H9 (cell line): ENCODE measurements at regions not wholly inside any gene's neighbourhood (a gene's known extent, or its start where the extent isn't known, plus 50 kb on each side); places are given as distances from the start of the nearest gene placed in this dataset.

ENCODE experiments used
- DNase-seq: peaks from one replicate; pipeline ENCODE4 v3.0.0-alpha.2; 2017
- H2AFZ ChIP-seq: one replicate; pipeline ENCODE4 v1.6.1; 2013; ENCODE audit warnings: mild to moderate bottlenecking, low read length, control low read depth, moderate library complexity
- H2AK5ac ChIP-seq: 2 replicates; pipeline ENCODE4 v1.6.1; 2013; ENCODE audit warnings: low read length, control low read depth, mixed read lengths; ENCODE audit not compliant: insufficient read length
- H2BK120ac ChIP-seq: one replicate; pipeline ENCODE4 v1.6.1; 2013; ENCODE audit warnings: low read depth, mild to moderate bottlenecking, low read length, control low read depth, inconsistent platforms; ENCODE audit not compliant: poor library complexity, severe bottlenecking
- H2BK12ac ChIP-seq: 2 replicates; pipeline ENCODE4 v1.6.1; 2013; ENCODE audit warnings: low read length, control low read depth, mixed read lengths, low read depth; ENCODE audit not compliant: insufficient read length
- H2BK15ac ChIP-seq: 2 replicates; pipeline ENCODE4 v1.6.1; 2013; ENCODE audit warnings: low read depth, low read length, control low read depth
- H2BK20ac ChIP-seq: one replicate; pipeline ENCODE4 v1.6.1; 2013; ENCODE audit warnings: low read depth, mild to moderate bottlenecking, low read length, control low read depth, inconsistent platforms; ENCODE audit not compliant: poor library complexity, severe bottlenecking
- H2BK5ac ChIP-seq: 2 replicates; pipeline ENCODE4 v1.6.1; 2013; ENCODE audit warnings: low read length, control low read depth, mixed read lengths; ENCODE audit not compliant: insufficient read length
- H3K14ac ChIP-seq: 2 replicates; pipeline ENCODE4 v1.6.1; 2013; ENCODE audit warnings: low read length, control low read depth; ENCODE audit not compliant: insufficient read depth
- H3K18ac ChIP-seq: 2 replicates; pipeline ENCODE4 v1.6.1; 2013; ENCODE audit warnings: low read depth, mild to moderate bottlenecking, mixed read lengths, low read length, control low read depth; ENCODE audit not compliant: insufficient read length
- H3K23ac ChIP-seq: 2 replicates; pipeline ENCODE4 v1.6.1; 2013; ENCODE audit warnings: low read length, control low read depth, mixed read lengths, low read depth; ENCODE audit not compliant: insufficient read length
- H3K23me2 ChIP-seq: 2 replicates; pipeline ENCODE4 v1.6.1; 2013; ENCODE audit warnings: low read depth, mild to moderate bottlenecking, mixed read lengths, low read length, control low read depth; ENCODE audit not compliant: insufficient read length, poor library complexity, severe bottlenecking
- H3K27ac ChIP-seq: 2 replicates; pipeline ENCODE4 v1.5.1; 2013; ENCODE audit warnings: low read length, control low read depth, mixed read lengths, low read depth; ENCODE audit not compliant: insufficient read length
- H3K27me3 ChIP-seq: 2 replicates; pipeline ENCODE4 v1.6.1; 2013; ENCODE audit warnings: low read length, control low read depth, inconsistent platforms; ENCODE audit not compliant: insufficient read depth
- H3K4ac ChIP-seq: 2 replicates; pipeline ENCODE4 v1.6.1; 2013; ENCODE audit warnings: low read depth, mild to moderate bottlenecking, control low read depth, inconsistent platforms, low read length, moderate library complexity
- H3K4me1 ChIP-seq: 2 replicates; pipeline ENCODE4 v1.6.1; 2013; ENCODE audit warnings: low read length, control low read depth, inconsistent platforms; ENCODE audit not compliant: insufficient read depth
- H3K4me2 ChIP-seq: 2 replicates; pipeline ENCODE4 v1.6.1; 2013; ENCODE audit warnings: low read length, control low read depth, mixed read lengths; ENCODE audit not compliant: insufficient read length, insufficient read depth
- H3K56ac ChIP-seq: 2 replicates; pipeline ENCODE4 v1.6.1; 2013; ENCODE audit warnings: low read depth, mild to moderate bottlenecking, mixed read lengths, low read length, control low read depth; ENCODE audit not compliant: insufficient read length
- H3K79me1 ChIP-seq: 2 replicates; pipeline ENCODE4 v1.6.1; 2013; ENCODE audit warnings: low read depth, mild to moderate bottlenecking, moderate library complexity, low read length, control low read depth, inconsistent platforms; ENCODE audit not compliant: insufficient read depth, poor library complexity, severe bottlenecking
- H3K79me2 ChIP-seq: 2 replicates; pipeline ENCODE4 v1.6.1; 2013; ENCODE audit warnings: low read length, control low read depth, inconsistent platforms; ENCODE audit not compliant: insufficient read depth
- H3K9ac ChIP-seq: 2 replicates; pipeline ENCODE4 v1.6.1; 2013; ENCODE audit warnings: low read length, control low read depth, mixed read lengths; ENCODE audit not compliant: insufficient read length; ENCODE audit errors: extremely low read depth
- H3K9me3 ChIP-seq: one replicate; pipeline ENCODE4 v1.6.1; 2013; ENCODE audit warnings: low read depth, low read length, inconsistent platforms; ENCODE audit not compliant: control insufficient read depth
- H3T11ph ChIP-seq: one replicate; pipeline ENCODE4 v1.6.1; 2013; ENCODE audit warnings: mild to moderate bottlenecking, low read length, control low read depth, inconsistent platforms
- H4K20me1 ChIP-seq: one replicate; pipeline ENCODE4 v1.6.1; 2013; ENCODE audit not compliant: control insufficient read depth, insufficient read length, insufficient read depth
- H4K5ac ChIP-seq: 2 replicates; pipeline ENCODE4 v1.6.1; 2013; ENCODE audit warnings: low read depth, mild to moderate bottlenecking, mixed read lengths, low read length, control low read depth; ENCODE audit not compliant: insufficient read length
- H4K8ac ChIP-seq: replicated peaks from 2 replicates; pipeline ENCODE4 v1.6.1; 2013; ENCODE audit warnings: low read length, control low read depth, mixed read lengths, low read depth; ENCODE audit not compliant: insufficient read length
- H4K91ac ChIP-seq: 2 replicates; pipeline ENCODE4 v1.6.1; 2013; ENCODE audit warnings: low read depth, mild to moderate bottlenecking, moderate library complexity, mixed read lengths, low read length, control low read depth; ENCODE audit not compliant: insufficient read length
- H3K27ac Mint-ChIP-seq, 3 experiments: 2 replicates in 2 of 3; 3 replicates in 1 of 3; pipeline ENCODE4 v1.8.0; 2020 to 2021; ENCODE audit warnings: mixed read lengths in 3 of 3, mild to moderate bottlenecking in 1 of 3, moderate library complexity in 1 of 3
- H3K27me3 Mint-ChIP-seq: 2 replicates; pipeline ENCODE4 v1.8.0; 2021; ENCODE audit warnings: low read depth, mild to moderate bottlenecking, moderate library complexity, mixed read lengths
- H3K36me3 Mint-ChIP-seq, 3 experiments: 2 replicates in 2 of 3; 3 replicates in 1 of 3; pipeline ENCODE4 v1.8.0; 2020 to 2021; ENCODE audit warnings: low read depth in 3 of 3, mixed read lengths in 3 of 3; ENCODE audit not compliant: insufficient read depth in 1 of 3
- H3K4me1 Mint-ChIP-seq, 2 experiments: 2 replicates each; pipeline ENCODE4 v1.8.0; 2020; ENCODE audit warnings: mixed read lengths in 2 of 2
- H3K4me3 Mint-ChIP-seq, 2 experiments: 2 replicates in 1 of 2; 3 replicates in 1 of 2; pipeline ENCODE4 v1.8.0; 2020 to 2021; ENCODE audit warnings: mild to moderate bottlenecking in 2 of 2, mixed read lengths in 2 of 2, moderate library complexity in 1 of 2
- H3K9me3 Mint-ChIP-seq, 2 experiments: 2 replicates in 1 of 2; 3 replicates in 1 of 2; pipeline ENCODE4 v1.8.0; 2020; ENCODE audit warnings: mild to moderate bottlenecking in 2 of 2, mixed read lengths in 2 of 2, moderate library complexity in 1 of 2
- WGBS: extraction: QIAGEN DNeasy Blood & Tissue Kit; methylation state at CpG from one replicate; pipeline ENCODE4 v1.1.7; 2013; ENCODE audit warnings: missing lambda C conversion rate, low lambda C conversion rate, mixed read lengths; ENCODE audit not compliant: insufficient read length; ENCODE audit errors: extremely low coverage; 5-methylcytosine and 5-hydroxymethylcytosine counted together
- TF ChIP-seq, protein P1 (sequence below): fragments of 200-600 bp; sonication (generic); conservative IDR thresholded peaks from 3 replicates; pipeline ENCODE4 v1.8.0; 2021; ENCODE audit warnings: antibody characterized with exemption, mild to moderate bottlenecking

DNA sequence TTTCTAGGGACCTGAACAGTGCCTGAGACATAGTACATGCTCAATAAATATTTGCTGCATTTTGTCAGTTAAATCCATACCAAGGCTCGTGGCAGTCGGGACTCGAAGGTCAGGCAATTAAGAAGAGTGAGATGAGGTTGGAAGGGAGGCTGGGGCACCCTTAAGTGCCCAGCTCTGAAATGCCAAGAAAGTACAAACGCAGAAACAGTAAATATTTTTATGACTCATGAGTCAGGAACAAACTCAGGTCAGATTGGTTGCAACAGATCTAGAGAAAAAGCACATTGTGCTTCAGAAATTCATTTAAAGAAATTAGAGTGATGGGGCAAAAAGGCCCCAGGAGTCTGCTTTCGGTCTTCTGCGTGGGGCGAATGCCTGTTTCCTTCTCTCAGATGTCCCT, 83.0 kb upstream of the FZD10 start:
- DNase-seq: no peak
- Histone ChIP-seq H2BK15ac (no peak overlapping the region), H3K23ac (no peak overlapping the region), H3K4me1 (peaks cover 5% of the 10 kb centered on the region; the same call in 1 of the 2 replicates), H2AFZ (no peak overlapping the region), H4K5ac (no peak overlapping the region), H2BK12ac (no peak overlapping the region), H4K91ac (no peak overlapping the region), H4K20me1 (no peaks in the 10 kb centered on the region), H2BK5ac (no peak overlapping the region), H3K79me2 (no peaks in the 10 kb centered on the region), H3K18ac (no peak overlapping the region), H3K4me2 (no peak overlapping the region), H3K56ac (no peak overlapping the region), H3K27ac (no peak overlapping the region), H2BK120ac (no peak overlapping the region), H3K9me3 (no peaks in the 10 kb centered on the region), H3K23me2 (no peaks in the 10 kb centered on the region), H3K79me1 (no peaks in the 10 kb centered on the region), H3K14ac (no peak overlapping the region), H3K4ac (no peak overlapping the region), H2AK5ac (no peak overlapping the region), H3K27me3 (peaks cover 8% of the 10 kb centered on the region; the same call in 1 of the 2 replicates), H4K8ac (no peak overlapping the region), H3K9ac (no peak overlapping the region), H3T11ph (no peak overlapping the region), H2BK20ac (no peak overlapping the region)
- TF ChIP-seq, protein P1, sequence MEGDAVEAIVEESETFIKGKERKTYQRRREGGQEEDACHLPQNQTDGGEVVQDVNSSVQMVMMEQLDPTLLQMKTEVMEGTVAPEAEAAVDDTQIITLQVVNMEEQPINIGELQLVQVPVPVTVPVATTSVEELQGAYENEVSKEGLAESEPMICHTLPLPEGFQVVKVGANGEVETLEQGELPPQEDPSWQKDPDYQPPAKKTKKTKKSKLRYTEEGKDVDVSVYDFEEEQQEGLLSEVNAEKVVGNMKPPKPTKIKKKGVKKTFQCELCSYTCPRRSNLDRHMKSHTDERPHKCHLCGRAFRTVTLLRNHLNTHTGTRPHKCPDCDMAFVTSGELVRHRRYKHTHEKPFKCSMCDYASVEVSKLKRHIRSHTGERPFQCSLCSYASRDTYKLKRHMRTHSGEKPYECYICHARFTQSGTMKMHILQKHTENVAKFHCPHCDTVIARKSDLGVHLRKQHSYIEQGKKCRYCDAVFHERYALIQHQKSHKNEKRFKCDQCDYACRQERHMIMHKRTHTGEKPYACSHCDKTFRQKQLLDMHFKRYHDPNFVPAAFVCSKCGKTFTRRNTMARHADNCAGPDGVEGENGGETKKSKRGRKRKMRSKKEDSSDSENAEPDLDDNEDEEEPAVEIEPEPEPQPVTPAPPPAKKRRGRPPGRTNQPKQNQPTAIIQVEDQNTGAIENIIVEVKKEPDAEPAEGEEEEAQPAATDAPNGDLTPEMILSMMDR: no peak
- H3K27me3 Mint-ChIP-seq: peaks cover 93% of the 10 kb centered on the region
- peaks cover 0 to 5% of the 10 kb centered on the region in 2 experiments; a peak in 2 of 5 replicates for H3K9me3 Mint-ChIP-seq
- H3K4me1 Mint-ChIP-seq: peaks cover 9 to 20% of the 10 kb centered on the region in 2 experiments
- no peak overlapping the region for H3K27ac Mint-ChIP-seq
- no peak overlapping the region for H3K4me3 Mint-ChIP-seq
- no CpG with 5 or more reads among the region's 7 CpGs for WGBS
- no peaks in the 10 kb centered on the region; a peak in 1 of 7 replicates for H3K36me3 Mint-ChIP-seq
